Left renal pelvis (tissue), 4 donors: ENCODE measurements at regions not wholly inside any gene's neighbourhood (a gene's known extent, or its start where the extent isn't known, plus 50 kb on each side); places are given as distances from the start of the nearest gene placed in this dataset.

ENCODE experiments used
- DNase-seq, 4 donors: peaks; one replicate each; pipeline ENCODE4 v3.0.0-alpha.2; 2013; ENCODE audit warnings: low read depth in 4 of 4, low spot score in 3 of 4

DNA sequence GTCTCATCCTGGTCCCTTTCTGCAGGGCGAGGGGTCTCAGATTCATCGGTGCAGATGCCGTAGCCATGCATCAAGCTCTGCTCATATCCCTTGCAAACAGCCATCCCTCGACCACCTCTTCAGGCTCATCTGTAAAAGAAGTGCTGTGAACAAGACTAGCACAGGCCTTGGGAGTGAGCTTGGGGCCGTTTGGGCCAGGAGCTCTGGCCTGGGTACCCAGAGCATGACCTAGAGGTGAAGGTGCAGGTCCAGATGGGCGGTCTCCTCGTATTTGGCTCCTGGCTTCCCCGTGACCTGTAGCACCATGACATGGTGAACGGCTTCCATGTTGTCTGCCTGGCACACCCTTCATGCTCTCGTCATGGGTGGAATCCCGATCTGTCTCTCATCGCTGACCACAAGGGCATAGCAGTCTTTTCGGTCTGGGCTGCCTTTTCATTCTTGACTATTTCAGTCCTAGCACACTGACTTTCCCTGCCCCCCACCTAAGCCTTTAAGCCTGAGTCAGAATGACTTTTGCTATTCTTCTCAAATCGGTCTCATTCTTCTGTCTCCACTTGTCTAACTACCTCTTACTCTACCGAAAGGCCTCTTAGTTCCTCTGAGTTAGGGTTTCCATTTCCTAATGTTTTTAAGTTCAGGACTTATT is 216.0 kb downstream of the FOXL1 start:
- DNase-seq: no peak

DNA sequence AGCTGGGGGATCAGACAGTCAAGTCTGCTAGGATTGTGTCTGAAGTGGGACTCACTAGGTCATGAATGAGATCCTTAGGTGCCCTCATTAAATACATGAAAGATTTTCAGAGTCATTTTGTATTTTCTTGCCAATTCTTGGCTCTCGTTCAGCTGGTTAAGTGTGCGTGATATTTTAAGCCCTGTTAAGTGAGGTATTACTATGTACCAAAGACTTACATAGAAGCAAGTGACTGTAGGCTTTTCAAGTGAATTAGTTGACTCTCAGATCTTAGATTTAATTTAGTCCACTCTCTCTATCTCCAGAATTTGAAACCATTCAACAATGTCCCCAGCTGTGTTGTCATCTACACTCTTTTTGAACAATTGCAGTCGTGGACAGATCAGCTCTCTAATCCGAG is 219.4 kb downstream of the FOXL1 start:
- DNase-seq: no peak

DNA sequence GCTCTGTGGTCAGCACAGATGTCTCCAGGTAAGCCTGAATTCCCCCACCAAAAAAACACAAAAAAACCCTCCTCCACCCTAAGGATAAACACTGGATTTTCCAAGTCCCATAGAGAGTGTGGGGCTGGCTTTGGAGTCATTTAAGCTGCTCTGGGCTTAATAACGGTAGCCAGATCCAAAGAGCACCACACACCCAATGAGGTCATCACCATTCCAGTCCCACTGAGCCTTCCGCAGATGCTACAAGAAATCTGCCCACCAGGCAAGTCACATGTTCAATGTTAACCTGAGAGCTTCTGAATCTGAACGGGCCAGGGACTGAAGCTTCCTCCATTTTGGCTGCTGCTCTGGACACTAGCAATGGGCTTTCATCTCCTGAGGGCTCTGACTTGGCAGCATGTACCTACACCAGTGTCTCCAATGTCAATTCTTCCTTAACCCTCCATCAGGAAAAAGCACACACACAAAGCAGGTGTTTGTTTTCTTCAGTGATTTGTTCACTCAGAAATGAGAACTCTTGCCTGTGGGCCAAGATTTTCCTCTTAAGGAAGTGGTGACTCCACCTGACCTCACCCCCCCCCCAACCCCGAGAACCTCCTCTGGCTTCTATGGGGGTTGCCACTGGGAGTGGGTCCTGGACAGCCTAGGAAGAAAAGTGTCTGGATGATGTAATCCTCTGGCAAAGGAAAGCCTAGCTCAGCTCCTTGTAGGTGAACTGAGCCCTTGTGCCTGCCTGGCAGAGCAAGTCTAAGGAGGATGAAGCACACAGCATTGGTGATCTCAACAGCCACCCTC is 220.1 kb downstream of the FOXL1 start:
- no peak for DNase-seq

DNA sequence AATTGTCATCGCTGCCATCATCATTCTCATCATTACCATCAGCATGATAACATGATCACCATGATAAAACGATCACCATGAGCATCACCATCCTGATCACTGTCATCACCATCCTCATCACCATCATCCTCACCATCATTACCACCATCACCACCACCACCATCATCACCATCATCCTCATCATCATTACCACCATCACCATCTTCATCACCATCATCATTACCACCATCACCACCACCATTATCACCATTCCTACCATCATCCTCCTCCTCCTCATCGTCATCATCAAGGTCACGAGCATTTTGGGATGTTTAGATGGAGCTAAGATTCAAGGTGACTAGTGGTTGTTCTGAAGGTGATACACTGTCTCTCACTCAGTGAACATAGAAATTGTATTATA is 221.0 kb downstream of the FOXL1 start:
- no peak for DNase-seq

DNA sequence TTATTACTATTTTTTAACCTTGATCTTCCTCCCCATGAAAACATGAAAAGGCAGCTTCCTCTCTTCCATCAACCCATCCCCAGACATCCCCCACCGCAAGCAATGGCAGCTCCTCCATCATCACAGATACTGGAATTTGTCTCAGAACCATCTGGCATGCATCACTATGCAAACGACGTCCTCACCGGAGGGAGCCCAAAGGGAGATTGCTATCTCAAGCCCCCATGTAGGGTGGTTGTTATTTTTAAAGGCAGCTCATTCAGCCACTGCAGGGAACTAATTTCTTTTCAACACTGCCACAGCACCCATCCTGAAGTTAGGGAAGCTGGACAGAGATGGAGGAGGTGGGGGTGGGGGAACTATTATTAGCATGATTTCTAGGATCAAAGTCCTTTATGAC is 222.5 kb downstream of the FOXL1 start:
- DNase-seq: no peak

DNA sequence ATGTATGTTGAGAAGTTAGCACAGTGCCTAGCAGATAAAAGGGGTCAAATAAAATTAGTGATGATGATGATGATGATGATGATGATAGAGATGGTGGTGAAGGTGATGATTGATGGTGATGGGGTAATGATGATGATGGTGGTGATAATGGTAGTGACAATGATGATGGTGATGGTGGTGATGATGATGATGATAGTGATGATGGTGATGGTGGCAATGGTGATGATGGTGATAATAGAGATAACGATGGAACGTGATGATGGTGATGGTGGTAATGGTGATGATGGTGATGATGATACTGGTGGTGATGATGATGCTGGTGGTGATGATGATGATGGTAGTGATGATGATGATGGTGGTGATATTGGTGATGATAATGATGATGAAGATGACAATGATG is 223.7 kb downstream of the FOXL1 start:
- DNase-seq: no peak

DNA sequence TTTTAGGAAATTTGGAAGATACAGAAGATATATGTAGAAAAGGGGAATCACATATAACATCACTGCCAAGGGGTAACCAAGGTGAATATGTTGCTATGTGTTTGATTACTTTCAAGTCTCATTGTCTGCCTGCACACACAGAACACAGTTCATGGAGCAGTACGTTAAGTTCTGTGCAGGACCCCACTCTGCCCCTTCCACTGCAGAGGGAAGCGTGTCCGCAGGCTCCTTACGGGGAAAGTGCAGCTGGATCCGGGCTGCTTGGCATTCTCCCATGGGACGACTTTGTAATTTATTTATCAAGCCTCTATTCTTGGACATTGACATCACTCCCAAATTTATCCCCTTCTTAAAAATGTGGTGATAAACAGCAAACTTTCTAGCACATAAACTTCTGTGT is 226.8 kb downstream of the FOXL1 start:
- no peak for DNase-seq

DNA sequence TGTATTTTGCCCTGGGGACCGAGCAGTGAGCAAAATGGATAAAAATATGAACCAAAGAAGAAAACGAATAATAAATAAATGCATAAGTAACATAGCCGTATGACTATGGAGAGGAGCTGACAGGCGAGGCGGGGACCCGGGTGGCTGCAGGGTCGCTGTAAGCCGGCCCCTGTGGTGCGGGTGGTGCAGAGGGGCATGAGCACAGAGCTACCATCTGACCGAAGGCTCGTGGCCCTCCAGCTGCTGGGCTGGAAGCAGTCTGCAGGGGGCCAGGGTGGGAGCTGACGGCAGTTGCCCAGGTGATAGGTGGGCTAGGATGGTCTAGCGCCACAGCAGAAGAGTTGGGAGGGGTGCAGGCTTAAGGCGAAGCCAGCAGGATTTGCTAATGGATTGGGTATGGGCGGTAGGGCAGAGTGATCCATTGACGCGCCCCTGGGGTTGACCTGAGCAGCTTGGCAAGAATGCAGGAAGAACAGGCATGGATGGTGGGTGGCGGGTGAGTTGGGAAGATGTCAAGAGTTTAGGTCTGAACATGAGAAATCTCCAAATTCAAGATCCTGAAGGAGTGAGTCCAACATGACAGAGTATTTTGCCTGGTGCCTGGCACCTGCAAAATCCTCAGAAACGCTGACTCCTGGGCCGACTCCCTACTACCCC is 228.0 kb downstream of the FOXL1 start:
- DNase-seq: no peak

DNA sequence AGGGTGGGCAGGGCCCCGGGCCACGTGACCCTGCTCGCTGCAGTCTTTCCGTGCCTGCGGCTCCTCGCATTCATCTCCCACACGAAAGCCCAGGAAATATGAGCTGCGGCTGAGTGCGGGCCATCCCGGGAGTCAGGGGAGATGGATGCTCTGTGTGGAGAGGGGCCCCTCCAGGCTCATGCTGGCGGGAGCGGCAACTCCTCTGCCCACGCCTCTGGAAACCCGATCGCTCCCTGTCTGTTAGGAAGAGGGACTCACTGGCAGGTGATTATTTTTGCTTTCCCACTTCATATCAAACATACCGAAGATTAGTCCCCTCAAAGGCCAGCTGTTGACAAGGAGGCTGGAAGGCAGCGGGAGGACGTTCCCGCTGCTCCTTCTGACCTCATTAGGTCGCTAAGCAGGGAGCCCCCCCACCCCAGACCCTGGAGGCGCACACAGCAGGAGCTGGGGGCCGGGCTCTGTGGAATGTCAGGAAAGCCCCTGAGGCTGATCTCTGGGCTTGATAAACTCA is 228.5 kb downstream of the FOXL1 start:
- peak; percentile 45 to 75 (median 54) for DNase-seq

DNA sequence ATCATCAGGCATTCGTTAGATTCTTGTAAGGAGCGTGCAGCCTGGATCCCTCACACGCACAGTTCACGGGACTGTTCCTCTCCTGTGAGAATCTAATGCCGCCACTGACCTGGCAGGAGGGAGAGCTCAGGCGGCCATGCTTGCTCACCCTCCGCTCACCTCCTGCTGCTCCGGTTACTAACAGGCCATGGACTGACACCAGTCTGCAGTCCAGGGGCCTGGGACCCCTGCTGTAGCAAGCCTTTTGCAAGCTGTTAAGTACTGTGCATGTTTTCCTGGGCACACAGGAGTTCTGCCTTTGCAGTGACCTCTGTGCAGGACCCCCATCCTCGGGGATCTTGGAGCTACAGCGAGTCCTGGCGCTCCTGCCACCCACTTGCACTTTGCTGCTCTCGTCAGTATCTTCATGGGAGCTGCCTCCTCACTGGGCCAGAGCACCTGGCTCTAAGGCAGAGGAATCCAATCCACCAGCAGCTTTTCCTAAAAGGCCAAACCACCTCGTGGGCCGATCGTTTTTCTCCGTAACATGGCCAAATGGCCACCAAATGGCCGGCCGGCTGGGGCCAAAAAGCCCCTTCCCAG is 230.6 kb downstream of the FOXL1 start:
- DNase-seq: no peak

DNA sequence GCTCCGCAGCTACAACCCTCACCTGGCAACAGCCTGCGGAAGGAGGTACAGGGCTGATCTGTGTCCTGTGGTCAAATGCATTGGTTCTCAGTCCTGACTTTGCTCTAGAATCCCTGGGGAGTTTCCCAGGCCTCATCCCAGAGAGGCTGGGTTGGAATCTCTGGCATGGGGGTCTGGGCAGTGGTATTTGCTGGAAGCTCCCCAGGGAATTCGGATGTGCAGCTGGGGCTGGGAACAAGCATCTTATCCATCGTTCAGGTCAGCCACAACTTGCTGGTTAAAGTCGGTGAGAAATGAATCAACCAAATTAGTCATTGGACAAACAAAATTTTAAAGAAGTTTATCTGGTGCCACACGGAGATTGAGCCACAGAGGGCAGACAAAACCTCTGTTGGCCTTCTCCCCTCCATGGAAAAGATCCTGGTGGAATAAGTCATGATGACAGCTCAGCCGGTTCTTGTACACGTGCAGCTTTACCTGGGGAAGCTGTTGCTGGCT is 231.2 kb downstream of the FOXL1 start:
- DNase-seq: no peak

DNA sequence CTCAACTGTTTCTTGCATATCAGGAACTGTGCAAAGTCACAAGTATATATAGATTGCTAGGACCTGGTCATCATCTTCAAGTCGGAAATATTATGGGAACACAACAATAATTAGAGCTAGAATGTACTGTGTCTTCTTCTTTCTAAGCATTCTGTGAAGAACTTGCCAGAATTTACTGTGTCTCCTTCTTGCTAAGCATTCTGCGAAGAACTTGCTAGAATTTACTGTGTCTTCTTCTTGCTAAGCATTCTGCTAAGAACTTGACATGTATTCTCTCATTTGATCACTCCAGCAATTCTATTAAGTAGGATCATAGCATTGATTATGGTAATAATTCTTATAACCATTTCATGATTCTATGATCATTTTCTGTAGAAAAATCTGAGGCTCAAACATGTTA is 231.7 kb downstream of the FOXL1 start:
- no peak for DNase-seq

DNA sequence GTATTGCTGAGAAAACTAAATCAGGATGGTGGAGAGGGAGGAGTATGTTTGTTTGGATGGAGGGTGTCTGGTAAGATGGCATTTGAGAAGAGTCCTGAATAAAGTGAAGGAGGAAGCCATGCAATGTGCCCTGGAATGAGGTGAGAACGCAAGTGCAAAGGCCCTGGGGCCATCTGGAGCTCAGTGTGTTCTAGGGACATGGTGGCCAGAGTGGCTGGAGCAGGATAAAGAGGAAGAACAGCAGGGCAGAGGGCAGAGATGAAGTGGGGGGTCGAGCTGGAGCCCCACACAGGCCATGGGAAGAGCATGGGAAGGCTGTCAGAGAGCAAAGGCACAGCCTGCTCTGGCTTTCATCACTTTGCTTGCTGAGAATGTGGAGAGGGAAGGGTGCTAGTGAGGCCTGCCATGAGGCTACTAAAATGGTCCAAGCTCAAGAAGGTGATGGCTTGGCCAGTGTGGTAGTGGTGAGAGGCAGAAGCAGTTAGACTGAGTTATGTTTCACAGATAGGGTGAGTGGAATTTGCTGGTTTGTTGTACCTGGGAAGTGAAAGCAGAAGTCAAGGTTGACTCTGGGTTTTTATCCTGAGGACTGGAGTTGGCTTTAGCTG is 234.1 kb downstream of the FOXL1 start:
- DNase-seq: no peak

DNA sequence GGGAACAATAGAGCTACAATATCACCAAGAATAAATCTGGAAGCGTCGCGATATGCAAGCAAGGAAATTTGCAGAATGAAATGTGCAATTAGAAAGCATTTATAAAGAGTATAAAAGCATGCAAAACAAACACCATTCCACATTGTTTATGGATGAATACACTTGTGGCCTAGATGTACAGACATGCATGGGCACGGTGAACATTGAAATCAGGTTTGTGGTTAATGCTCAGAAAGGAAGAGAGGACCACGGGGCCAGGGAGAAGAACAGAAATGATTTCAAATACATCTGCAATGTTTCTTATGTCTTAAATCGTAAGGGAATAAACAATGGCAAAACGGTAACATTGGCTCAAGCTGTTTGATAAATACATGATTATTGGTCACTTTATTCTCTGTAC is 235.9 kb downstream of the FOXL1 start:
- no peak for DNase-seq

DNA sequence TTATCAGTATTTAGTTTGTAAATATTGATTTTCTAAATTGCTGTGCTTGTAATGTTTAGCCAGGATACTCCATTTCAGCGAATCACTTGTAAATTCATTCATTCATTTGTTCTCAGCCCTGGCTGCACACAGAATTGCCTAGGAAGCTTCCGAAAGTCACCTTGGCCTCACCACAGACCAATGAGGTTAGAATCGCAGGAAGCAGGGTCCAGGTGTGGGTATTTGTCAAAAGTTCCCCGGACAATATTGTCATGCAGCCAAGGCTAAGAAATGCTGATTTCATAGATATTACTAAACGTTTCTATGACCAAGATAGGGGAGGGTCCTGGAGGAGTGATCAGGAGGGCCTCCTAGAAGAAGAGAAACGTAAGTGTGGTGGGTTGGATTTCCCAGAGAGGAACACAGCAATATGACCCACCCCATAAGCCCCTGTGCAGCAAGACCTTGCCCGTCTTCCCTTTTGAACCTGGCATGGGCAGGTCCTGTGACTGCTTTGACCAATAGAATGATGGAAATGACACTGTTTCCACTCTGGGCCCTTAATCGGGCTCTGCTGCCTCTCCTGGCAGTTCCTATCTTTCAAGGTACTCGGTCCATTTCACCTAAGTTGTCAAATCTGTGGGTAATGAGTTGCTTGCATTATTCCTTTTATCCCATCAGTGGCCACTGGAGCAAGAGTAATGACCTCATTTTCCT is 238.7 kb downstream of the FOXL1 start:
- DNase-seq: no peak

DNA sequence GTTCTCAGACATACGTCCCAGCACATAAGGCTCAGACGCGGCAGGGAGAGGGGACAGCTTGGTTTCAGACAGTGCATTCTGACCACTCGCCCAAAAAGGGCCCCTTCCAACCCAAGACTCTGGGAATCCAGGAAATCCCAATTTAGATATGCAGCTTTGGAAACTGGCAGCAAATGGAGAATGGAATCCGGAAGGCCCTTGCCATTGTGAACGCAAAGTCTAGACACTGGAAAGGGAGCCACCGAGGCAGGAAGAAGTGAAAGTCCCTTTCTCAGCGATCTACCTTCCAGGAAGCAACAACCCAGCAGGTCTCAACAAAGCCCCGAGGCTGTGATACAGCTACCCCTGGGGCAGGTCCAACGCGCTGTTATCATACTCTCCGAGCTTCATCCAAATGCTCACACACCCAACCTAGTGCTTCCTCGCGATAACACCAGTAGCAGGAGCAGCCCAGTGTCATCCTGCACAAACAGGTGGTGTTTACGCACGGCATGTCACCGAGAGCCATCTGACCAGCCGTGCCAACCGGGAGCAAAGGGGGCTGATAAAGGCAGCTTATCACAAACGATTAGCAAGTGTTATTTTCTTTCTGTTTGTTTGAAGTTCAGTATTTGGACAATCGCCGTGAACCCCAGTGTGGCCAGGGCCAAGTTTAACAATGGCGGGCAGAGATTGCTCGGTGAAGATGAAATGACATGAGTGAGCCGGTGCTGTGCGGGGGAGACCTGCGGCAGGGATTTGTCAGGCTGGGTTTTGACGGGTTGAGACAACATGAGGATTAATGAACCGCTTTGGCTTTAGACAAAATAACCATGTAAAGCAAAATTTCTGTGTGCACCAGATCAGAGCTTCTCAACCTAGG is 240.6 kb downstream of the FOXL1 start:
- no peak for DNase-seq

DNA sequence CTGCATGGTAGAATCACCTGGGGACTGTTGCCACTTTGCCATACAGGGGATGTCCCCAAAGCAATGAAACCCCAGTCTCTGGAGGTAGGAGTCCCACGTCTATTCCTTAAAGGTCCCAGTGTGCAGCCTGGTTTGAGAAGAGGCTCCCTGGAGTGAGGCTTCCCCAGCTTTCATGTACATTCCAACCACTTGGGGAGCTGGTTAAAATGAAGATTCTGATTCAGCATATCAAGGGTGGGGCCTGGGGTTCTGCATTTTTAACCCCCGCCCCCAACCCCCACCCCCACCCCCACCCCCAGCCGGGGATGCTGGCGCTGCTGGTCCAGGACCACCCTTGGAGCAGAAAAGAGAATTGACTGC is 241.2 kb downstream of the FOXL1 start:
- DNase-seq: no peak

DNA sequence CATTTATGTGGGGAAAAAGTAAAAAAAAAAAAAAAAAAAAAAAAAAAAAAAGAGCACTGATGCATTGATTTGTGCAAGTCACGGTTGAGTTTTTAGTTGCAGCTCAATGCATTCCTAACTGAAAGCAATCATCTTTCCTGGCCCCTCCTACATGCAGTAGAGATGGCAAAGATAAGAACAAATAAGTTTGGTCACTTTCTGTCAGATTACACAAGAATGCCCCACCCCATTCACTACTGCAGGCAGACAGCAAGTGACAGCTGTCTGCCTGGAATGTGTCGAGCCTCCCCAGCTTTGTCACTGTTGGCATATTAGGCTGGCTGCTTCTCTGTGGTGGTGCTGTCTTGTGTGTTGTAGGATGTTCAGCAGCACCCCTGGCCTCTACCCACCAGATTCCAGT is 243.5 kb downstream of the FOXL1 start:
- DNase-seq: no peak

DNA sequence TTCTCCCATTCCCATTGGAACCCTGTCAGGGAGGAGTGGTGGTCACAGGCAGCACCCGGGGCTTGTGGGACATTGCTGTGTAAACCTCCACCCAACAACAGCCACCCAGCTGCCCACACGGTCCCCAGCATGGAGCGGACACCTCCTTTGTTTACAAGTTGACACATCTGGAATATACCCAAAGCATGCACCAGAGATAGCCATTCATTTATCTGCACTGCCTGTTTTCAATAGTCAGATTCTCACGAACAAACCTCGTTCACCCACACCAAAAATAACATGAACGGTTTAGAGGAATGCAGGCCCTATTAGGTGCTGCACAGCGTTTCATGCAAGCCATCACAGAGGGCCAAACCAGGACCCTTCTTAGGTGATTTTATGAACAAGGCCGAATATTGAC is 244.8 kb downstream of the FOXL1 start:
- no peak for DNase-seq
